ENCODE measurements at regions not wholly inside any gene's neighbourhood (a gene's known extent, or its start where the extent isn't known, plus 50 kb on each side); places are given as distances from the start of the nearest gene placed in this dataset.

- no peak for DNase-seq (ENCODE audit: low read depth in 1 of 2, low spot score in 1 of 2)
- Histone ChIP-seq H3K4me1 (no peaks in the 10 kb centered on the region), H3K9me3 (no peaks in the 10 kb centered on the region), H3K4me2 (no peak overlapping the region), H3K27ac (no peak overlapping the region), H3K4me3 (no peak overlapping the region)
- WGBS (ENCODE audit: missing lambda C conversion rate) = 0% methylated on average over 3 of the region's 3 CpGs
- ChIA-PET CTCF (no interaction called here), POLR2A (no interaction called here)
- ATAC-seq = no peak
- no peak for FAIRE-seq
- no peak for TF ChIP-seq POLR2AphosphoS2 (conservative IDR thresholded peaks at IDR 0.05; ENCODE audit: low read length)
Measured at GRCh38 chr6:23562554-23562953, 563.5 kb upstream of the NRSN1 start.

GRCh38 chr6:23563323-23563722, 562.7 kb upstream of the NRSN1 start:
- FAIRE-seq (no peak), ATAC-seq (no peak), DNase-seq (ENCODE audit: low read depth in 1 of 2, low spot score in 1 of 2) (no peak)
- no peaks in the 10 kb centered on the region for H3K9me3 ChIP-seq
- no peak overlapping the region for H3K4me3 ChIP-seq
- H3K4me1 ChIP-seq = no peaks in the 10 kb centered on the region
- H3K27ac ChIP-seq = no peak overlapping the region
- POLR2A ChIA-PET = no interaction called here
- CTCF ChIA-PET = no interaction called here
- TF ChIP-seq JUN (IDR thresholded peaks at IDR 0.05) (no peak), ESRRA (IDR thresholded peaks at IDR 0.05; ENCODE audit: borderline replicate concordance, low read length) (no peak), MAFK (IDR thresholded peaks at IDR 0.05; ENCODE audit: partially characterized antibody) (no peak), RCOR1 (IDR thresholded peaks at IDR 0.05; ENCODE audit: low read depth, low read length) (no peak), MAZ (IDR thresholded peaks at IDR 0.05; ENCODE audit: borderline replicate concordance, low read depth, low read length) (no peak), ZNF302 (CRISPR knock-in tag; IDR thresholded peaks at IDR 0.05) (no peak), TFCP2L1 (CRISPR knock-in tag; IDR thresholded peaks at IDR 0.05) (no peak), ELK1 (IDR thresholded peaks at IDR 0.05; ENCODE audit: low read depth, low read length) (no peak), RAD21 (conservative IDR thresholded peaks at IDR 0.05 in 1 of 2, IDR thresholded peaks at IDR 0.05 in 1 of 2) (no peak), ZSCAN20 (CRISPR knock-in tag; IDR thresholded peaks at IDR 0.05) (no peak), FOXS1 (CRISPR knock-in tag; IDR thresholded peaks at IDR 0.05) (no peak), KDM1A (IDR thresholded peaks at IDR 0.05; ENCODE audit: low read depth) (no peak), HOXB13 (CRISPR knock-in tag; IDR thresholded peaks at IDR 0.05; ENCODE audit: low read depth) (no peak), ZC3H11A (IDR thresholded peaks at IDR 0.05) (no peak), EHF (CRISPR knock-in tag; IDR thresholded peaks at IDR 0.05) (no peak), ZFP36 (IDR thresholded peaks at IDR 0.05; ENCODE audit: borderline replicate concordance, partially characterized antibody) (no peak), HDAC2 (IDR thresholded peaks at IDR 0.05) (no peak), FOSL2 (IDR thresholded peaks at IDR 0.05) (no peak), FOSL2 (CRISPR knock-in tag; IDR thresholded peaks at IDR 0.05) (no peak), BCL3 (IDR thresholded peaks at IDR 0.05) (no peak)
- 11% methylated on average over 3 of the region's 3 CpGs for WGBS (ENCODE audit: missing lambda C conversion rate)
- H3K4me2 ChIP-seq = no peak overlapping the region

- ChIA-PET CTCF (no interaction called here), POLR2A (no interaction called here)
- Histone ChIP-seq H3K4me2 (no peak overlapping the region), H3K4me3 (no peak overlapping the region), H3K27ac (no peak overlapping the region), H3K4me1 (no peaks in the 10 kb centered on the region), H3K9me3 (no peaks in the 10 kb centered on the region)
- FAIRE-seq = no peak
- DNase-seq (ENCODE audit: low read depth in 1 of 2, low spot score in 1 of 2) = no peak
- no peak for ATAC-seq
- 6% methylated on average over 4 of the region's 4 CpGs for WGBS (ENCODE audit: missing lambda C conversion rate)
- TF ChIP-seq FOSL2 (IDR thresholded peaks at IDR 0.05) = no peak
- no peak for TF ChIP-seq FOSL2 (CRISPR knock-in tag; IDR thresholded peaks at IDR 0.05)
- TF ChIP-seq NR3C1 (IDR thresholded peaks at IDR 0.05) = no peak
- no peak for TF ChIP-seq SMC3 (IDR thresholded peaks at IDR 0.05)
- no peak for TF ChIP-seq ZFP36 (IDR thresholded peaks at IDR 0.05; ENCODE audit: borderline replicate concordance, partially characterized antibody)
- TF ChIP-seq NFE2L2 (conservative IDR thresholded peaks at IDR 0.05; ENCODE audit: low read length) = no peak
- TF ChIP-seq JUN (IDR thresholded peaks at IDR 0.05) = no peak
- no peak for TF ChIP-seq CEBPB (IDR thresholded peaks at IDR 0.05)
- no peak for TF ChIP-seq ZC3H11A (IDR thresholded peaks at IDR 0.05)
- TF ChIP-seq REST (IDR thresholded peaks at IDR 0.05) = no peak
- no peak for TF ChIP-seq CHD2 (IDR thresholded peaks at IDR 0.05; ENCODE audit: low read length, partially characterized antibody)
Measured at GRCh38 chr6:23566418-23566817, 559.6 kb upstream of the NRSN1 start.

All from A549 (cell line).